ENCODE measurements at regions not wholly inside any gene's neighbourhood (a gene's known extent, or its start where the extent isn't known, plus 50 kb on each side); places are given as distances from the start of the nearest gene placed in this dataset.

DNA sequence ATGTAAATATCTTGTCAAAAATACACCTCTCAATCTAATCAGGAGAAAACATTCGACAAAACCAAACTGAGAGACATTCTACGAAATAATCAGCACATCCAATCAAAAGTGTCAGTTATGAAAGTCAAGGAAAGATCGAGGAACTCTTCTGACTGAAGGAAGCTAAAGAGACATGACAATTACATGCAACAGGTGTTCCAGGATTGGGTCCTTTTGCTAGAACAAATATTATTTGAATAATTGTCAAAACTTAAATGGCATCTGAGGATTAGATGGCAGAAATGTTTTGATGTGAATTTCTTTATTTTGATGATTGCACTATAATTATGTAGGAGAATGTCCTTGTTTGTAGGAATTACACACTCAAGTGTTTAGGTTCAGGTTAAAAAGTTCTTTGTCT lies 124.1 kb upstream of the HES1 start:
- no peaks in the 10 kb centered on the region for H3K9me3 ChIP-seq (ENCODE audit: control insufficient read depth, low read length)
- WGBS = 91% methylated on average over 3 of the region's 3 CpGs
- H3K27me3 ChIP-seq (ENCODE audit: control insufficient read depth, insufficient read depth) = peaks cover 2% of the 10 kb centered on the region
- H3K27ac ChIP-seq (ENCODE audit: low read length) = no peak overlapping the region
- DNase-seq (no peak), ATAC-seq (no peak)
- intact Hi-C loops (cut with DNase I) = loop anchor here in 1 of 4 donors (10.0 kb wide), 1 partner anchor 53 kb away; no protein-coding TSS in a partner anchor
- no peaks in the 10 kb centered on the region for H3K4me1 ChIP-seq (ENCODE audit: control insufficient read depth, insufficient read depth, low read length)
- H3K4me3 ChIP-seq (ENCODE audit: low read length) = no peak overlapping the region

DNA sequence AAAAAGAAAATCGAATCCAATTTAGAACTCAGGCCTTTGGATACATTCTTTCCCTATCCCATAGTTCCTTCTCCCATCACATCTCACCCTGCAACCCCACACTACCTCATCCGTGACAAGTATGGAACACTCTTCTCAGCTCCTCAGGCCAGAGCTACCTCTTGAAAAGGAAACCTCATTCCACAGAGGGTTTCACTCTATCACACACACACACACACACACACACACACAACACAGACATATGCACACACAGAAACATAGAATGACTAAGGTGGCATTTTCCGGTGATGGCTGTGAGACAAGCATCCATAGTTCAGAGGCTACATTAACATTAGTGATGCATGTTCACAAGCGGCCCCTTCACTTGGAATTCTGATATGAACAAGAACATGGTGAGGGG lies 122.0 kb upstream of the HES1 start:
- H3K27me3 ChIP-seq (ENCODE audit: control insufficient read depth, insufficient read depth) = peaks cover 2% of the 10 kb centered on the region
- 96% methylated on average over 4 of the region's 4 CpGs for WGBS

DNA sequence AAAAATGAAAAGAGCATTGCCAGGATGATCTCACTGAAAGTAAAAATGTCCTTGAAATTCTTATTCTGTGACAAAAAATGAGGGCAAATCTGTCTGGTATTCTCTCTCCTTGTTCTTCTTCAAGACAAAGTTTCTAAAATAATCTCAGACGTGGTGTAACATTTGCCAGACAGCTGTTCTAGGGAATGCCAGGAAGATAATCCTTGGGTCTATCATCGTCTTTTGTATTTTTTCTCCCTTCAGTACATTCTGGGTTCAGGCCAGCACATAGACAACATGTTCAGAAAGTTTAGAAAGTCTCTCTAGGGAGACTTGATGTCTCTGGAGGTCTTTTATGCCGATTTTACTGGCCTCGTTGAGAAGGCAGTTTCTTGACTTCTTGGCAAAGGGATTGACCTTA lies 121.2 kb upstream of the HES1 start:
- Histone ChIP-seq H3K27ac (ENCODE audit: low read length) (no peak overlapping the region), H3K4me1 (ENCODE audit: control insufficient read depth, insufficient read depth, low read length) (no peaks in the 10 kb centered on the region), H3K4me3 (ENCODE audit: low read length) (no peak overlapping the region), H3K9me3 (ENCODE audit: control insufficient read depth, low read length) (no peaks in the 10 kb centered on the region), H3K27me3 (ENCODE audit: control insufficient read depth, insufficient read depth) (peaks cover 2% of the 10 kb centered on the region)
- intact Hi-C loops (cut with DNase I) = loop anchor here in 1 of 4 donors (10.0 kb wide), 1 partner anchor 50 kb away; no protein-coding TSS in a partner anchor
- ATAC-seq (no peak), DNase-seq (no peak)
- 60% methylated on average over 4 of the region's 4 CpGs for WGBS

More for the DNA sequence above, 122.0 kb upstream of the HES1 start:
- intact Hi-C loops (cut with DNase I) = loop anchor here in 1 of 4 donors (10.0 kb wide), 1 partner anchor 51 kb away; no protein-coding TSS in a partner anchor
- Histone ChIP-seq H3K27ac (ENCODE audit: low read length) (no peak overlapping the region), H3K4me3 (ENCODE audit: low read length) (no peak overlapping the region), H3K4me1 (ENCODE audit: control insufficient read depth, insufficient read depth, low read length) (no peaks in the 10 kb centered on the region), H3K9me3 (ENCODE audit: control insufficient read depth, low read length) (no peaks in the 10 kb centered on the region)
- no peak for ATAC-seq
- no peak for DNase-seq

DNA sequence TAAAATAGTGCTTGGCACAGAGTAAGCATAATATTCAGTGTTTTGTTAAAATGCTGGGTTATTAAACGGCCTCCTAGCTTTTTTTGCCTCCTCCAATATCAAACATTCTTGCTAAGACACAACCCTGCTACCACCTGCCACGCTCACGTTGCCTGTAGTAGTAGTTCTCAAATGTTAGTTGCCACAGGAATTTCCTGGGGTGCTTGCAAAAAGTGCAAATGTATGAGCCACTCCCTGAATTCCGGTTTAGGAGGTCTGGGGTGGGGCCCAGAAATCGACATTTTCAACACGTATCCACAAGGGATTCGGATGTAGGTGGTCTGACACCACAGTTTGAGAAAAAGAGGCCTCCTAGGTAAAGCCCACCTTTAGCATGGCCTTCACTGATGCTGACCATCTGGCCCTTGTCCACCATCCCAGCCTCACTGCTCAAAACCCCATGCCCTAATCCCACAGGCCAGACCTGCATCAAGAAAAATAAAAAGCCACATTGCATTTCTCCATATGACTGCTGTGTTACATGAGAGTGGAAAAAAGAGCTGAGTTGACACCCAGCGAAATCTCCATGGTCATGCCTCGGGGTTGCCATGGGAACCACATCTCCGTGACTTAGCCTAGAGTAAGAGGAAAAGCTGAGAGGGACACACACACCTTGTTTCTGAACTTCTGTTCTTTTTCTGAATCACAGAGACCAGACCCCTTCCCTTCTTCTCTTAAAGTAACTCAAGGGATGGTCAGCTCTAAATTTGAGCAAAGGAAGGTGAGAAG lies 116.4 kb upstream of the HES1 start:
- Histone ChIP-seq H3K4me3 (ENCODE audit: low read length) (no peak overlapping the region), H3K27ac (ENCODE audit: low read length) (no peak overlapping the region), H3K9me3 (ENCODE audit: control insufficient read depth, low read length) (no peaks in the 10 kb centered on the region), H3K4me1 (ENCODE audit: control insufficient read depth, insufficient read depth, low read length) (no peaks in the 10 kb centered on the region), H3K27me3 (ENCODE audit: control insufficient read depth, insufficient read depth) (peaks cover 2% of the 10 kb centered on the region)
- intact Hi-C loops (cut with DNase I) = loop anchor here in 1 of 4 donors (10.0 kb wide), 1 partner anchor 45 kb away; no protein-coding TSS in a partner anchor
- no peak for ATAC-seq
- 91% methylated on average over 10 of the region's 10 CpGs for WGBS
- DNase-seq = no peak

DNA sequence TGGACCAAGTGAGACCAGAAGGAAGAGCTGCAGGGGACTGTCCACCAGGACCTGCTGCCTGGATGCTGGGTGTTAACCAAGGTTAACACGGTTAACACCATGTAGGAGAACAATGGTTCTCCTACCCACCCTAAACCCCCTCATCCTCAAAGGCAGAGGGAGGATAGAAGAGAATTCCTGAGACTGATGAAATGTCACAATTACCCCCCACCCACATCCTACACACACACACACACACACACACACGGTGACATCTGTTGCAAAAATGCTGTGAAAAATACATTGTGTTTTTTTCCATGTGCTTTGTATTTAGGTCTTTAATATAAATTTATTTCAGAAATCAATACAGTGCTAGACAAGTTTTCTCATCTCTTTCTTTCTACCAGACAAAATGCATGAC lies 113.9 kb upstream of the HES1 start:
- Histone ChIP-seq H3K27ac (ENCODE audit: low read length) (no peak overlapping the region), H3K27me3 (ENCODE audit: control insufficient read depth, insufficient read depth) (no peaks in the 10 kb centered on the region), H3K4me1 (ENCODE audit: control insufficient read depth, insufficient read depth, low read length) (no peaks in the 10 kb centered on the region), H3K4me3 (ENCODE audit: low read length) (no peak overlapping the region), H3K9me3 (ENCODE audit: control insufficient read depth, low read length) (no peaks in the 10 kb centered on the region)
- no peak for ATAC-seq
- intact Hi-C loops (cut with DNase I) = no loop called here
- WGBS = 93% methylated on average over 2 of the region's 2 CpGs
- no peak for DNase-seq

DNA sequence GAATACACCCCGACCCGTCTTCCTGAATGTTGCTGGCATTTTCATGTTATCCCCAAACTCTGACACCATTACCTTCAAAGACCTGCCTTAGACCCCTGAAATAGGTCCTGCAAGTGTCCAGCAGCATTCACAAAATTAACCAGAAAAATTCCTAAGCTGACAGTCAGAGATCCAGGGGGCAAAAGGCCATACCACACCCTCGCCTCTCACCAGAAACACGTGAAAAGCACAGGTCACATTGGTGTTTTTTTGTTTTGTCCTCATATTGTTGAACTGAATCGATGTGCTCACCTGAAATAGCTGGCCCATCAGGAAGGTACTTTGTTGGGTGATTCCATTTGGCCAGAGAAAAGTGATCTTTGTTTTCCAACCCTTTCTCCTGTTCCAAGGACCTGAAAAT lies 113.1 kb upstream of the HES1 start:
- Histone ChIP-seq H3K27me3 (ENCODE audit: control insufficient read depth, insufficient read depth) (no peaks in the 10 kb centered on the region), H3K9me3 (ENCODE audit: control insufficient read depth, low read length) (no peaks in the 10 kb centered on the region), H3K27ac (ENCODE audit: low read length) (no peak overlapping the region), H3K4me3 (ENCODE audit: low read length) (no peak overlapping the region), H3K4me1 (ENCODE audit: control insufficient read depth, insufficient read depth, low read length) (no peaks in the 10 kb centered on the region)
- ATAC-seq (no peak), DNase-seq (no peak)
- intact Hi-C loops (cut with DNase I) = no loop called here
- 85% methylated on average over 5 of the region's 5 CpGs for WGBS

DNA sequence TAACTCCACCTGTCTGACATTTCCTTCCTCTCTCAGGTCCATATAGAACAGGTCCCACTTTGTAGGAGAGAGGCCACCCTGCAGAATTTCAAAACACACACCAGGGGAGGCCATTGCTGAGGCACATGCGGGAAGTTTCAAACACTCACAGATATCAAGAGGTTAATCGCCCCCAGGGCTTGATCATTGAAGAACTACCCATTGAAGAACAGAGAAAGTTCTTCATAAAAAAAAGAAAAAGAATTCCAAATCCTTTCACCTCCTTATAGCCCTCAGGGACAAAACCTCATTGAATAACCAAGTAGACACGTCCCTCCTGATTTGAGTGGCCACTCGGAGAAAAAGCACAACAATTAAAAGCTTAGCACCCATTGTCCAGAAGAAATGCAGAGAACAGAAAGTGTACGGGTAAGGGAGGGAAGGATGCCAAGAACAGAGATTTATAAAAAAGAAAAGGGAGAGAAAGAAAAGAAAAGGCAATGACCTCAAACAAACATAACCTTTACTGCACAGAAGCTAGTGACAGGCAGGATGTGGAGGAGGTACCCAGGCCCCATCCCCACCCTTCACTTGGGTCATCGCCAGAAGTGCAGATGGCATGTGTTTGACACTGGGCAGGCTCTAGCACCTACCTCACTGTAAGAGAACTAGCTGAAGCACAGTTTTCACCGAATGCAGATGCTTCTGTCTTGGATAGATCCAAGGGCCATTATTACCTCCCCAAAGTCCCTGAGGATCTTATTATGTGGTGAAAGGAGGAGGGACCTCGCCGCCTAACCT lies 112.3 kb upstream of the HES1 start:
- WGBS = 71% methylated on average over 9 of the region's 9 CpGs
- Histone ChIP-seq H3K27ac (ENCODE audit: low read length) (no peak overlapping the region), H3K4me3 (ENCODE audit: low read length) (no peak overlapping the region), H3K9me3 (ENCODE audit: control insufficient read depth, low read length) (no peaks in the 10 kb centered on the region), H3K27me3 (ENCODE audit: control insufficient read depth, insufficient read depth) (no peaks in the 10 kb centered on the region), H3K4me1 (ENCODE audit: control insufficient read depth, insufficient read depth, low read length) (no peaks in the 10 kb centered on the region)
- intact Hi-C loops (cut with DNase I) = no loop called here
- DNase-seq (no peak), ATAC-seq (no peak)

DNA sequence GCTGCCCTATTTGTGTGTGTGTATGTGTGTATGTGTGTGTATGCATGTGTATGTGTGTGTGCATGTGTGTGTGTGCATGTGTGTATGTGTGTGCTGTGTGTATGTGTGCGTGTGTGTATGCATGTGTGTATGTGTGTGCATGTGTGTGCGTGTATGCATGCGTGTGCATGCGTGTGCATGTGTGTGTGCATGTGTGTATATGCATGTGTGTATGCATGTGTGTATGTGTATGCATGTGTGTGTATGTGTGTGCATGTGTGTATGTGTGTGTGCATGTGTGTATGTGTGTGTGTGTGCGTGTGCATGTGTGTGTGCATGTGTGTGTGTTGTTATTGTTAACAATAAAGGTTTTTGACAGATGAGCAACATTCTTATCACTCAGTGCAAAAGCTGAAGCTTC lies 110.8 kb upstream of the HES1 start:
- WGBS = 71% methylated on average over 5 of the region's 5 CpGs
- Histone ChIP-seq H3K4me3 (ENCODE audit: low read length) (no peak overlapping the region), H3K4me1 (ENCODE audit: control insufficient read depth, insufficient read depth, low read length) (no peaks in the 10 kb centered on the region), H3K9me3 (ENCODE audit: control insufficient read depth, low read length) (no peaks in the 10 kb centered on the region), H3K27me3 (ENCODE audit: control insufficient read depth, insufficient read depth) (no peaks in the 10 kb centered on the region), H3K27ac (ENCODE audit: low read length) (no peak overlapping the region)
- ATAC-seq (no peak), DNase-seq (no peak)
- intact Hi-C loops (cut with DNase I) = no loop called here

DNA sequence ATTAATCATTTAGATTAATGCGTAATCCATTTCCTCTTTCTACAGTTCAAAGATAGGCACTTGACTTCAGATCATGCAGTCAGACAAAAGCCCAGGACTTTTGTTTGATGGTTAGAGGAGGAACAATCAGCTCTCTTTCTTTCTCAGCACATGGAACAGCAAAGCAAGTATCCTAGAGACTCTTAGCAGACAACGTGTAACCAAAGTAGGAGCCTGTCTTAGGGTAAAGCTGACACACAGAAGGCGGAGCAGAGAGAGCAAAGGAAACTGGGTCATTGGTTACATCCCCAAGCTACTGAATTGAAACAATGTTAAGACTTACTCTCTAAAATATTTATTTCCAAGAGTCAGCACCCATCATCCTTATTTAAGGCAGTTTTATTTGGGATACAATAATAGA lies 110.0 kb upstream of the HES1 start:
- intact Hi-C loops (cut with DNase I) = no loop called here
- Histone ChIP-seq H3K4me3 (ENCODE audit: low read length) (no peak overlapping the region), H3K27me3 (ENCODE audit: control insufficient read depth, insufficient read depth) (no peaks in the 10 kb centered on the region), H3K27ac (ENCODE audit: low read length) (no peak overlapping the region), H3K9me3 (ENCODE audit: control insufficient read depth, low read length) (no peaks in the 10 kb centered on the region), H3K4me1 (ENCODE audit: control insufficient read depth, insufficient read depth, low read length) (no peaks in the 10 kb centered on the region)
- WGBS = 89% methylated on average over 3 of the region's 3 CpGs
- DNase-seq = no peak
- ATAC-seq = no peak

DNA sequence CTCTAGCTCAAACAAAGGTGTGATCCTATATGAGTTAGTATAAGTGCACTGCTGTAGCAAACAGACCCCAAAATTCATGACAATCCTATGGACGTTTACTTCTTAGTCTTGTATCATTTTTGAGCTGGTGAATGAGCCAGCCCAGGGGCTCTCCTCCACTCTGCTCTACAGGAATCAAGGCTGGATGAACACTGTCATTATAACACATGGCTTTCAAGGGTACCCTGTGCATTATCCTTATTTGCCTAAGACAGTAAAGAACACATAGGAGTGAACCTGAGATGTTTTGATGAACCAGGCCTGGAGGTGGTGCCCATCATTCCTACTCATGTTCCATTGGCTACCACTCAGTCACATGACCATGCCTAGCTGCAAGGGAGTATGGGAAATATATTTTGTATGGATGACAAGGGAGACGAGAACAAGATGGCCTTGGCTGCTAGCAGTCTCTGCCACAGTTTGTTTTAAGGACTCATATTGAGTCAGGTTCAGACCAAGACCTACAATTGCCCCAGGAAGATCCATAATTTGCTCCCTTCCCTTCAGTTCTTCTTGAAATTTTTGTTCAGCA lies 107.4 kb upstream of the HES1 start:
- Histone ChIP-seq H3K4me3 (ENCODE audit: low read length) (no peak overlapping the region), H3K27ac (ENCODE audit: low read length) (no peak overlapping the region), H3K9me3 (ENCODE audit: control insufficient read depth, low read length) (no peaks in the 10 kb centered on the region), H3K27me3 (ENCODE audit: control insufficient read depth, insufficient read depth) (no peaks in the 10 kb centered on the region), H3K4me1 (ENCODE audit: control insufficient read depth, insufficient read depth, low read length) (peaks cover 1% of the 10 kb centered on the region)
- intact Hi-C loops (cut with DNase I) = no loop called here
- 95% methylated on average over 2 of the region's 2 CpGs for WGBS
- DNase-seq (no peak), ATAC-seq (no peak)

DNA sequence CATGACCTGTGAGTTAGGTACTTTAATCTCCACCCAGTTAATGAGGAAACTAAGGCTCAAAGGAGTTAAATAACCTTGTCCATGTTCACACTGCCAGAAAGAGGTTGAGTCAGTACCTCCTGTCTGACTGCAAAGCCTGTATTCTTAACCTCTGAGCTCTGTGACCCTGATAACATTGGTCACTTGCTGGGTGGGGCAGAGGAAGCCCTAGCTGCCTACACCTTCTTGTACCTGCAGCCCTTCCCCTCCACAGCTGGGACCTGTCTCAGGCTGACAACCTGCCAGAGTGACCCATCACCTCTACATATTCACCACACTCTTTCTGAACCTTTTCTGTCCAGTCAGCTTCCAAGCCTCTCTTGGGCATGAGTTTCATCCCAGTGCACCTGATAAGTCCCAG lies 106.1 kb upstream of the HES1 start:
- Histone ChIP-seq H3K27me3 (ENCODE audit: control insufficient read depth, insufficient read depth) (no peaks in the 10 kb centered on the region), H3K4me1 (ENCODE audit: control insufficient read depth, insufficient read depth, low read length) (peaks cover 1% of the 10 kb centered on the region), H3K9me3 (ENCODE audit: control insufficient read depth, low read length) (no peaks in the 10 kb centered on the region), H3K27ac (ENCODE audit: low read length) (no peak overlapping the region), H3K4me3 (ENCODE audit: low read length) (no peak overlapping the region)
- DNase-seq (no peak), ATAC-seq (no peak)
- intact Hi-C loops (cut with DNase I) = no loop called here
